Stimulated activated effector memory CD8-positive, alpha-beta T cell treated with anti-CD3 and anti-CD28 coated beads, Interleukin-12 subunit alpha, Interleukin-12 subunit beta, amount 100 ng/mL, for 72 hours (primary cell): ENCODE measurements at regions not wholly inside any gene's neighbourhood (a gene's known extent, or its start where the extent isn't known, plus 50 kb on each side); places are given as distances from the start of the nearest gene placed in this dataset.
"Not testable (repeated sequence)": the region's sequence is repeated elsewhere in the genome, so short reads cannot be mapped to it uniquely, and the experiment has no call there.

Experiments used
- ATAC-seq: fragments of 150-1000 bp; cut with Tn5 transposase; 2 replicates; pipeline ENCODE4 v1.10.0; 2021
- DNase-seq, 2 donors: peaks; one replicate each; pipeline ENCODE4 v3.0.0; 2021 to 2022; ENCODE audit warnings: low spot score in 2 of 2
- H3K27ac Mint-ChIP-seq: one replicate; pipeline ENCODE4 v1.8.0; 2022; ENCODE audit warnings: mild to moderate bottlenecking, mixed read lengths
- H3K36me3 Mint-ChIP-seq: one replicate; pipeline ENCODE4 v1.8.0; 2022; ENCODE audit warnings: mild to moderate bottlenecking, mixed read lengths
- H3K4me1 Mint-ChIP-seq: one replicate; pipeline ENCODE4 v1.8.0; 2022; ENCODE audit warnings: mixed read lengths
- H3K4me3 Mint-ChIP-seq: one replicate; pipeline ENCODE4 v1.8.0; 2022; ENCODE audit warnings: mild to moderate bottlenecking, mixed read lengths
- H3K9me3 Mint-ChIP-seq: one replicate; pipeline ENCODE4 v1.8.0; 2022; ENCODE audit warnings: mixed read lengths

- ATAC-seq (no peak), DNase-seq (no peak)
- no peak overlapping the region for H3K27ac Mint-ChIP-seq
- H3K9me3 Mint-ChIP-seq = peaks cover 6% of the 10 kb centered on the region
- H3K4me1 Mint-ChIP-seq = no peaks in the 10 kb centered on the region
- H3K36me3 Mint-ChIP-seq = no peaks in the 10 kb centered on the region
- H3K4me3 Mint-ChIP-seq = no peak overlapping the region
Measured at GRCh38 chr6:164947164-164947563, 362.2 kb downstream of the C6orf118 start.

- no peak for DNase-seq
- no peaks in the 10 kb centered on the region for H3K36me3 Mint-ChIP-seq
- no peak overlapping the region for H3K27ac Mint-ChIP-seq
- no peaks in the 10 kb centered on the region for H3K4me1 Mint-ChIP-seq
- no peak overlapping the region for H3K4me3 Mint-ChIP-seq
- peaks cover 13% of the 10 kb centered on the region for H3K9me3 Mint-ChIP-seq
- no peak for ATAC-seq
Measured at GRCh38 chr6:164942271-164942670, 367.1 kb downstream of the C6orf118 start.

- not testable (repeated sequence) for H3K36me3 Mint-ChIP-seq, H3K9me3 Mint-ChIP-seq
Measured at GRCh38 chr6:164933238-164933794, 376.1 kb downstream of the C6orf118 start.

DNA sequence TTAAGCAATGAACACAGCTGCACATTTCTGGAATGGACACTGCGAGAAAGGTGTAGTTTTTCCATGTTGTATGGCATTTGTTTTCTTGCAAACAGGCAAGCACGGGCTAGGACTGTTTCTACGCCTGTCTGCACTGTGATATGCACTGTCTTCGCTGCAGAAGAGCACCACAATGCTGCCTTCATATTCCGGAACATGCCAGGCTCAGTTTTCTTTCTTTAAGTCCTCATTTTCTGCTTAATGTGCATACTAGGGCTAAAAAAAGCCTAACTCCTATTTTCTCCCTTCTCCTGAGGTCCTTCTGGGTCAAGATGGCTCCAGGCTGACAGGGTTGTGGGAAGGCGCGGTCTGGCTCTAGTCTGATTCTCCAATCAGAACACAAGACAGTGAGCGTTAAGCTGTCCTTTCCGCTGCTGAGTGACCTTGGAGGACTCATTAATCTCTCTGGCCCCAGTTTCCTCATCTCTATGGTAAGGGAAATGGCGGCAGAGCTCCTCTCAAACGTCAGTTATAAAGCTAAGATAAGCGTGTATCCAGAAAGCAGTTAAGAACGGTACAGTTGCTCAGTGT, 379.9 kb downstream of the C6orf118 start:
- no peak for ATAC-seq

More at GRCh38 chr6:164933238-164933794, 376.1 kb downstream of the C6orf118 start:
- DNase-seq, ATAC-seq, H3K4me3 Mint-ChIP-seq, H3K27ac Mint-ChIP-seq, H3K4me1 Mint-ChIP-seq: not testable (repeated sequence)

DNA sequence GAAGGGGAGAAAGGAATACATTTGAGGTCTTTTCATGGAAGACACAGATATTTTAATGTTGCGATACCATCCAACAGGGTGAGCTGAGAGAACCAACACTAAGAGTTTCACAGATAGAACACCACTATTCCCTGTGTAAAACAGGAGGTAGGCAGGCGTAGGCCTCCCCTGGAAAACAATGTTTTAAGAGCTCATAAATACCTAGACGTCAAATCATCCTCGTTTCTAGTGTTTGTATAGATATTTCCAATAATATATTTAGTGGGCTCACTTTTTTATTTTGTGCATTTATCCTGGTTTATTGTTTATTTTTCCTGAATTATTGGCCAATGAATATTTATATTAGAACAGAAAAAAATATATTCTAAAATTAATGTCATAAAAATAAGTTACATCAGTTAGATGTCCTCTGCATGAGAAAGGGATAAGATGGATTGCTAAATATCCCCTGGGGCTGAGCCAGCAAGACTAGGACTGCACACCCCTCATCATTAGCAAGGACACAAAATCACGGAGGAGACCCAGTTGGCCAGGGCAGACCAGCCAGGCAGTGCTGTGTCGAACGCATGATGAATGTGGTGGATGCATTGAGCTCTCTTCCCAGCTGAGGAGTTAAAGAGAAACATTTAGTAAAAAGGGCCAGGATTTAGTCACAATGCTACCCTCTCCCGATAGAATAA, 380.5 kb downstream of the C6orf118 start:
- H3K27ac Mint-ChIP-seq = no peak overlapping the region

More for the DNA sequence above, 379.9 kb downstream of the C6orf118 start:
- Mint-ChIP-seq H3K36me3 (no peaks in the 10 kb centered on the region), H3K4me1 (no peaks in the 10 kb centered on the region), H3K27ac (no peak overlapping the region), H3K4me3 (no peak overlapping the region), H3K9me3 (no peaks in the 10 kb centered on the region)
- DNase-seq = no peak

DNA sequence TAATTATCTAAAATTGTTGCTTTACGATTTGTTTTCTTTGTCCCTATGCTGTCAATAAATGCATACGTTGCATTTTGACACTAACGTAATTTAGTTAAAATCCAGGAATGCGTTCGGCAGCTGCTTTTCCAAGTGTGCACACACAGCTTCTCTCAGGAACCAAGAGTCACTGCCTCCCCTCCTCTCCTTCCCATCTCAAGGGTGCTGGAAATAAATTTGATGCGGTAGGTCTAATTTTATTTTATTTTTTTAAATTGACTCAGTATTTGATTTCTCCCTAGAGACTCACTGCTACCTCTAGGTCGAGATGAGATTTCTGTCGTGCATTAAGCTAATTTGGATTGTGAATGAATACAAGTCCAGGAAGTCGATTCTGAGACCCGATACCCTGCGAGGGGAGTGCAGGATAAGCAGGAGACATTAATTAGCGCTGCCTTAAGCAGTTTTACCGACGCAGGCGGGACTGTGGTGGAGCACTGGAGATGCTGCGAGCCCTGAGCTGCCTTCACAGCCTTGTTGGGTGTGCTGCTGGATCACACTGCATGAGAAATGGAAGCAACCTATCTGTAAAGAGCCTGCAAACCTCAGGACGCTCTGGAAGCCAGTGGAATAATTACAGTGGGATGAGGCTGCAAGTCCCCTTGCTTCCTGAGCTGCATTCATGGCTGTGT, 381.2 kb downstream of the C6orf118 start:
- Mint-ChIP-seq H3K36me3 (no peaks in the 10 kb centered on the region), H3K4me3 (no peak overlapping the region), H3K27ac (no peak overlapping the region), H3K9me3 (no peaks in the 10 kb centered on the region), H3K4me1 (no peaks in the 10 kb centered on the region)
- no peak for DNase-seq
- ATAC-seq = no peak

More for the DNA sequence above, 380.5 kb downstream of the C6orf118 start:
- no peak for DNase-seq
- H3K4me1 Mint-ChIP-seq = no peaks in the 10 kb centered on the region
- ATAC-seq = no peak
- H3K9me3 Mint-ChIP-seq = no peaks in the 10 kb centered on the region
- H3K4me3 Mint-ChIP-seq = no peak overlapping the region
- H3K36me3 Mint-ChIP-seq = no peaks in the 10 kb centered on the region

DNA sequence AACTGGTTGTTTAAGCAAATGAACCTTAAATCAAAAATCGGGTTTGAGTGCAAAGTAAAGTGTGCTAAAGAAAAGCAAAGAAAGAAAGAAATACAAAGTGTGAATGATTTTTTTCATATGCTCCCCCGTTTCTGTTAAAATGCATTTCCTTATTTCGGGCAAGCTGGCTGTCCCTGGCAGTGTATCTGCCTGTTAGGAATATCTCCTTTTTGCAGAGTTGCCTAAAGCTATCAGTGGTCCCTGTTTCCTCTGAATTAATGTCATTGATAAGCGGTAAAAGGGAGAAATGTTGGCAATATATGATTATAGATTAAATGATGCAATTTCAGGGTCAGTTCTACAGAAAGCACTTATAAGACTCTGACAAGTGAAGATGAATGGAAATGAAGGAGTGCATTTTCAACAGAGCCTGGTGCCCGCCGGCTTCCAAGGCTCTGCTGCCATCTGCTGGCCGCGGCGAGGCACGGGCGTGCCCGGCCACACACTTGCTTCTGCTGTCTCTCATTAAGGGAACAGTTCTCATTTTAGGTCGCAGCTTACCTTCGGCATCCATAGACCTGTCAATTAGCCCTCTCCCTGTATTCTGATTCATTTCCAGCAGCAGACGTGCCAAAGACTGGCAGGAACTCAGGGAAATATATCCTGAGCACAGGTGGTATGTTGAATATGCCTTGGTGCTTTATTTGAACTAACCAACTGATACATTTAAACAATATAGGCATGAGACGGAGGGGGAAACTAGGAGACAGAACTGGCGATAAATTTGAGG, 381.9 kb downstream of the C6orf118 start:
- peak; percentile 78 for ATAC-seq
- H3K27ac Mint-ChIP-seq = no peak overlapping the region
- peak; percentile 49 to 62 for DNase-seq

GRCh38 chr6:164926686-164927085, 382.7 kb downstream of the C6orf118 start:
- Mint-ChIP-seq H3K9me3 (no peaks in the 10 kb centered on the region), H3K4me1 (no peaks in the 10 kb centered on the region), H3K4me3 (no peak overlapping the region), H3K36me3 (no peaks in the 10 kb centered on the region), H3K27ac (no peak overlapping the region)
- no peak for DNase-seq
- no peak for ATAC-seq

More for the DNA sequence above, 381.9 kb downstream of the C6orf118 start:
- no peaks in the 10 kb centered on the region for H3K9me3 Mint-ChIP-seq
- H3K4me1 Mint-ChIP-seq = no peaks in the 10 kb centered on the region
- no peaks in the 10 kb centered on the region for H3K36me3 Mint-ChIP-seq
- no peak overlapping the region for H3K4me3 Mint-ChIP-seq

DNA sequence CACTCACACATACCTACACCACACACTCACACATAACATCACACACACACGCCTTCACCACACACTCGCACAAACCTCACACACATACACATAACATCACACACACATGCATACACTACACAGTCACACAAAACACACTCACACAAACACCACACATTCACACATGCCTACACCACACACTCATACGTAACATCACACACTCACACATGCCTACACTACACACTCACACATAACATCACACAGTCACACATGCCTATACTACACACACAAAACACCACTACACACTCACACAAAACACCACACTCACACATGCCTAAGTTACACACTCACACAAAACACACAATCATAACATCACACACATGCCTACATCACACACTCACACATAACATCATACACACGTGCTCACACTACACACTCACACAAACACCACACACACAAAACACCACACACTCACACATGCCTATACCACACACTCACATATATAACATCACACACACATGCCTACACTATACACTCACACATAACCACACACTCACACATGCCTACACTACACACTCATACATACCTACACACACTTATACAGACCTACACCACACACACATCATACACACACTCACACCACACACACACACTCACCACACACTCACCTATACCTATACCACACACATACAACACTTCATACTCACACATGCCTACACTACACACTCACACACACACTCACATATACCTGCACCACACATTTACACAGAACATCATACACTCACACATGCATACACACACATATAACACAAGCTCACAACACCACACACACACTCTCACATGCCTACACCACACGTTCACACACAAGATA, 383.5 kb downstream of the C6orf118 start:
- no peak overlapping the region for H3K27ac Mint-ChIP-seq
- no peak for DNase-seq
- no peaks in the 10 kb centered on the region for H3K9me3 Mint-ChIP-seq
- no peaks in the 10 kb centered on the region for H3K36me3 Mint-ChIP-seq
- no peaks in the 10 kb centered on the region for H3K4me1 Mint-ChIP-seq
- H3K4me3 Mint-ChIP-seq = no peak overlapping the region
- ATAC-seq = no peak

DNA sequence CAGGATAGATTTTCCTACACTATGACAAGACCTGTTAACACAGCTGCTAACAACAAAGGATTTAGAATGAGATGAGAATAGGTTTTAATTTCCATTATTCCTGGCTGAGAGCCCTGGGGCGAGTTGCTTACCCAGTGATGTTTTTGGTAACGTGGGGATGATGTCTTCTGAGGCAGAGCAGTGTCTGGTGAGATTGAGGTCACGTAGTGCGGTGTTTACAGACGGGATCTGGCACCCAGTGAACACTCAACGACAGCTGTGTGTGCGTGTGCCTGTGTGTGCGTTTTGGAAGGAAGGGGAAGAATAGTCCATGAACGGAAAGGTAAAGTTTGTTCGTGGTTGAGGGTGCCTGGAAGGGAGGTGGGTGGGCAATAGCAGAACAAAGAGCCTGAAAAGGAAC, 384.7 kb downstream of the C6orf118 start:
- no peaks in the 10 kb centered on the region for H3K9me3 Mint-ChIP-seq
- H3K4me1 Mint-ChIP-seq = no peaks in the 10 kb centered on the region
- DNase-seq (no peak), ATAC-seq (no peak)
- no peaks in the 10 kb centered on the region for H3K36me3 Mint-ChIP-seq
- H3K27ac Mint-ChIP-seq = no peak overlapping the region
- no peak overlapping the region for H3K4me3 Mint-ChIP-seq

GRCh38 chr6:164917211-164917610, 392.2 kb downstream of the C6orf118 start:
- H3K27ac Mint-ChIP-seq = no peak overlapping the region
- ATAC-seq (no peak), DNase-seq (no peak)
- no peak overlapping the region for H3K4me3 Mint-ChIP-seq
- no peaks in the 10 kb centered on the region for H3K4me1 Mint-ChIP-seq
- peaks cover 13% of the 10 kb centered on the region for H3K9me3 Mint-ChIP-seq
- H3K36me3 Mint-ChIP-seq = no peaks in the 10 kb centered on the region

DNA sequence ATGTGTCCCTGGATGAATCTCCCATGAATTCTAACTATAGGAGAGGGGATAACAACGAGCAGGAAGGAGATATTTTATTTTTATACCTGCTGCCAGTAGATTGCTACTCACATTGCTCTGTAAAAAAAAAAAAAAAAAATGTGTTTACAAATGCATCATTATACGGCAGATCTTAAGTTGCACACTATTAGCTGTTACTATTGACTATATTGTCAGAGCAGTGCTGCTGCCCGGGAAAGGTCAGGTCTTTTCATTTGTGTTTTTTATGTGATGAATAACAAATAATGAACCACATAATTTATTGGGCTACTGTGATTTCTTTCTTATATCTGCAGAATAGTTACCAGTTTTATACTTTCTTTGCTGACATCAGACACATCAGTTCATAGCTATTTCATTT, 393.3 kb downstream of the C6orf118 start:
- H3K36me3 Mint-ChIP-seq = no peaks in the 10 kb centered on the region
- peaks cover 13% of the 10 kb centered on the region for H3K9me3 Mint-ChIP-seq
- no peaks in the 10 kb centered on the region for H3K4me1 Mint-ChIP-seq
- H3K4me3 Mint-ChIP-seq = no peak overlapping the region
- no peak overlapping the region for H3K27ac Mint-ChIP-seq
- no peak for ATAC-seq
- no peak for DNase-seq

GRCh38 chr6:164911873-164912580, 397.4 kb downstream of the C6orf118 start:
- Mint-ChIP-seq H3K4me1 (no peaks in the 10 kb centered on the region), H3K36me3 (no peaks in the 10 kb centered on the region), H3K9me3 (peaks cover 5% of the 10 kb centered on the region), H3K4me3 (no peak overlapping the region), H3K27ac (no peak overlapping the region)
- ATAC-seq (no peak), DNase-seq (no peak)

GRCh38 chr6:164911151-164911550, 398.3 kb downstream of the C6orf118 start:
- DNase-seq (no peak), ATAC-seq (no peak)
- H3K4me1 Mint-ChIP-seq = no peaks in the 10 kb centered on the region
- H3K27ac Mint-ChIP-seq = no peak overlapping the region
- H3K36me3 Mint-ChIP-seq = no peaks in the 10 kb centered on the region
- H3K9me3 Mint-ChIP-seq = peaks cover 5% of the 10 kb centered on the region
- H3K4me3 Mint-ChIP-seq = no peak overlapping the region
